HCT116 (cell line): ENCODE measurements at regions not wholly inside any gene's neighbourhood (a gene's known extent, or its start where the extent isn't known, plus 50 kb on each side); places are given as distances from the start of the nearest gene placed in this dataset.

Source experiments
- CTCF ChIP-seq, 3 experiments: fragments of 200-600 bp in 1 of 3; sonication (generic) in 1 of 3; IDR thresholded peaks in 2 of 3; conservative IDR thresholded peaks in 1 of 3; 2 replicates each; pipeline ENCODE4 v1.5.1; 2012 to 2017; ENCODE audit warnings: low read depth in 2 of 3, low read length in 2 of 3, antibody characterized with exemption in 1 of 3, borderline replicate concordance in 1 of 3, control low read depth in 1 of 3, mild to moderate bottlenecking in 1 of 3, mixed read lengths in 1 of 3, mixed run types in 1 of 3, moderate library complexity in 1 of 3; ENCODE audit not compliant: insufficient read depth in 1 of 3
- EGR1 ChIP-seq: IDR thresholded peaks from 2 replicates; pipeline ENCODE4 v1.6.1; 2012; ENCODE audit warnings: low read depth
- EZH2 ChIP-seq: fragments of 200-600 bp; sonication (generic); IDR thresholded peaks from 2 replicates; pipeline ENCODE4 v1.6.1; 2017; ENCODE audit warnings: antibody characterized with exemption, mixed run types
- MAX ChIP-seq: IDR thresholded peaks from 2 replicates; pipeline ENCODE4 v1.6.1; 2012
- POLR2A ChIP-seq: IDR thresholded peaks from 2 replicates; pipeline ENCODE4 v1.7.0; 2011; ENCODE audit warnings: borderline replicate concordance; ENCODE audit not compliant: insufficient read depth, insufficient read length; ENCODE audit errors: extremely low read depth
- POLR2AphosphoS5 ChIP-seq: IDR thresholded peaks from 2 replicates; pipeline ENCODE4 v1.6.1; 2011; ENCODE audit warnings: mild to moderate bottlenecking, low read depth, low read length, moderate library complexity
- RAD21 ChIP-seq: IDR thresholded peaks from 2 replicates; pipeline ENCODE4 v1.6.1; 2012; ENCODE audit warnings: low read depth, mild to moderate bottlenecking
- REST ChIP-seq: IDR thresholded peaks from 2 replicates; pipeline ENCODE4 v1.6.1; 2012; ENCODE audit warnings: low read depth
- SP1 ChIP-seq: IDR thresholded peaks from 2 replicates; pipeline ENCODE4 v1.6.1; 2012; ENCODE audit warnings: low read depth
- SRF ChIP-seq: IDR thresholded peaks from 2 replicates; pipeline ENCODE4 v1.6.1; 2012; ENCODE audit warnings: low read depth
- ZNF274 ChIP-seq: fragments of 200-500 bp; sonication (Bioruptor generic); IDR thresholded peaks from 2 replicates; pipeline ENCODE4 v1.6.1; 2014; ENCODE audit warnings: mild to moderate bottlenecking, low read depth, low read length, inconsistent platforms

- TF ChIP-seq REST (no peak), MAX (no peak), RAD21 (no peak), CTCF (IDR thresholded peaks at IDR 0.05 in 2 of 3, conservative IDR thresholded peaks at IDR 0.05 in 1 of 3; ENCODE audit: borderline replicate concordance in 1 of 3, insufficient read depth in 1 of 3, low read depth in 2 of 3, low read length in 2 of 3) (no peak), EGR1 (no peak), POLR2A (no peak), ZNF274 (no peak), POLR2AphosphoS5 (no peak), SRF (no peak), SP1 (no peak), EZH2 (no peak)
These were observed 54.7 kb upstream of the ADAMTS16 start for GRCh38 chr5:5085381-5085780.
